Activated CD4-positive, alpha-beta T cell treated with anti-CD3 and anti-CD28 coated beads, Interleukin-2, amount 10 ng/mL, durations not matched to agents 24 days and 14 days (primary cell): ENCODE measurements at regions not wholly inside any gene's neighbourhood (a gene's known extent, or its start where the extent isn't known, plus 50 kb on each side); places are given as distances from the start of the nearest gene placed in this dataset.

Source experiments
- DNase-seq: peaks from one replicate; pipeline ENCODE4 v3.0.0; 2022
- H3K27ac Mint-ChIP-seq: one replicate; pipeline ENCODE4 v1.8.0; 2022; ENCODE audit warnings: mild to moderate bottlenecking, mixed read lengths
- H3K27me3 Mint-ChIP-seq: one replicate; pipeline ENCODE4 v1.8.0; 2022; ENCODE audit warnings: mixed read lengths
- H3K36me3 Mint-ChIP-seq: one replicate; pipeline ENCODE4 v1.8.0; 2022; ENCODE audit warnings: low read depth, mild to moderate bottlenecking, mixed read lengths
- H3K4me1 Mint-ChIP-seq: one replicate; pipeline ENCODE4 v1.8.0; 2021; ENCODE audit warnings: mixed read lengths
- H3K4me3 Mint-ChIP-seq: one replicate; pipeline ENCODE4 v1.8.0; 2022; ENCODE audit warnings: mild to moderate bottlenecking, moderate library complexity, mixed read lengths
- H3K9me3 Mint-ChIP-seq: one replicate; pipeline ENCODE4 v1.8.0; 2021; ENCODE audit warnings: mixed read lengths
- intact Hi-C: fragments of 100-400 bp; cut with micrococcal nuclease; formaldehyde crosslinking; loops from one replicate; pipeline ENCODE4 v1.15.1; 2023

- DNase-seq = peak; percentile 56
- peaks cover 10% of the 10 kb centered on the region for H3K4me1 Mint-ChIP-seq
- H3K27ac Mint-ChIP-seq = no peak overlapping the region
- H3K36me3 Mint-ChIP-seq = no peaks in the 10 kb centered on the region
- H3K27me3 Mint-ChIP-seq = peaks cover 24% of the 10 kb centered on the region
- intact Hi-C loops = loop anchor here (5.0 to 10.0 kb wide), 2 partner anchors 133 to 349 kb away; no protein-coding TSS in a partner anchor
- no peak overlapping the region for H3K4me3 Mint-ChIP-seq
- peaks cover 5% of the 10 kb centered on the region for H3K9me3 Mint-ChIP-seq
Observed at GRCh38 chr9:7403839-7404487, 395.6 kb downstream of the DMAC1 start.

DNA sequence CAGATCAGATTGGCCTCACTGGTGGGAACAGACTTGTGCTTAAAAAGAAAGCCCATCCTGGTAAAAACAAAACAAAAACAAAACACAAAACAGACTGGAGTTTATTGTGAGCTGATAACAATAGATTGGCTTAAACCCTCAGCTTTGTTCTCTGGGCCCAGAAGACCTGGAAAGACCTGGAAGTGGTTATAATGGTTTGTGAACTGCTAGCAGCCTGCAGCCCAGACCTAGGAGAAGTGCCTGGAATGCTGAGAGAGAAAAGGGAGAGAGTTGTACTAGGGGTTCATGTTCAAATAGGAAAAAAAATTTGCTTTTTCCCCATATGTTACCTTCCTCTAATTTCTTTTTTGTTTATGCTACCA, 396.6 kb downstream of the DMAC1 start:
- Mint-ChIP-seq H3K36me3 (no peaks in the 10 kb centered on the region), H3K4me1 (peaks cover 10% of the 10 kb centered on the region), H3K4me3 (no peak overlapping the region), H3K27ac (no peak overlapping the region), H3K9me3 (peaks cover 5% of the 10 kb centered on the region), H3K27me3 (peaks cover 24% of the 10 kb centered on the region)
- intact Hi-C loops = loop anchor here (5.0 to 10.0 kb wide), 2 partner anchors 134 to 348 kb away; no protein-coding TSS in a partner anchor
- DNase-seq = no peak

DNA sequence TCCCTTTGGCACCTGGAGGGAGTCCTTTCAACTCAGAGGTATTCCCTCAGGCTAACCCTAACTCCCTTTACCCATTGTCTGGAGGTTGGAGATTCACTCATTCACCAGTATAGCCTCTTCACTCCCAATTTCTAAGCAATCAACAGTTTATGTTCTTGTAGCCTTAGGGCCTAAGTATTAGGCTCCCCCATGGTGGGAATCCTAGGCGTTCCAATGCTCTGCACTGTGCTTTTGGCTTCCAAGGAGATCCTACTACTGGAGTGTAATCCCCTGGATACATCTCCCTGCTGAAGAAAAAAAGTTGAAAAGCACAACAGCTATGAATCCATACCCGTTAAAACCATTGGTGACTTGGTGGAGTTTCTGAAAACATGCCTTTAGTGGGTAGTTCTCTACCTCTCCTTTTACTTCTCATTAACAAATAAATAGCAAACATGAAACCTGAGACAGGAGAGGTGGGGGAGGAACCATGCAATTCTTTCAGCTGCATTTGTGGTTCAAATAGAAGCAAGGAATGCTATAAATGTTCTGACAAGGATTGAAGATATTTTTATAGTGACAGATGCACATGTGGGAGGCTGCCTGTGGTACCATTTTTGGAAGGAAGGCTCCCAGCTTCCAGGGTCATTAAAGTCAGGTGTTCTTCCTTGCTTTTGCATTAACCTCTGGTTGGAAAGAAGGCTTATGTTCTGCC, 397.1 kb downstream of the DMAC1 start:
- no peak overlapping the region for H3K27ac Mint-ChIP-seq
- peaks cover 5% of the 10 kb centered on the region for H3K9me3 Mint-ChIP-seq
- peaks cover 10% of the 10 kb centered on the region for H3K4me1 Mint-ChIP-seq
- no peak overlapping the region for H3K4me3 Mint-ChIP-seq
- peaks cover 24% of the 10 kb centered on the region for H3K27me3 Mint-ChIP-seq
- DNase-seq = no peak
- no peaks in the 10 kb centered on the region for H3K36me3 Mint-ChIP-seq
- intact Hi-C loops = loop anchor here (5.0 to 10.0 kb wide), 2 partner anchors 135 to 348 kb away; no protein-coding TSS in a partner anchor

DNA sequence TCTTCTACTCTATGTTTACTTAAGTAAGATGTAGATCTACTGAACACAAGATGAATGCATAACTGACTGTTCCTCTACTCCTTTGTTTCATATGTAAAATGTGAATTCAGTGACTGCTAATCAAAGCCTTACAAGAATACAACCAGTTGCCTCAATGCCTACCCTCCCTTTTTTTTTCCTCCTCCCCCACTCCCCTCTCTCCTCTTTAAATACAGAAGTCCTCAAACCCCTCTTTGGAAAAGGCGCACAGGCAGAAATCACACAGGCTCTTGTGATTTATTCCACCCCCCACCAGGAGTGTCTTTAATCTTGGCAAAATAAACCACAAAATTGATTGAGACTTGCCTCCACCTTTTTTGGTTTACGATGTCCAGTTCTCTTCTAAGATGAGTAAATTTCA, 398.5 kb downstream of the DMAC1 start:
- DNase-seq = no peak
- intact Hi-C loops = loop anchor here (5.0 to 10.0 kb wide), 2 partner anchors 136 to 346 kb away; no protein-coding TSS in a partner anchor
- Mint-ChIP-seq H3K9me3 (no peaks in the 10 kb centered on the region), H3K27ac (no peak overlapping the region), H3K4me3 (no peak overlapping the region), H3K36me3 (no peaks in the 10 kb centered on the region), H3K27me3 (peaks cover 24% of the 10 kb centered on the region), H3K4me1 (peaks cover 4% of the 10 kb centered on the region)

- H3K4me1 Mint-ChIP-seq = no peaks in the 10 kb centered on the region
- H3K36me3 Mint-ChIP-seq = no peaks in the 10 kb centered on the region
- no peak overlapping the region for H3K4me3 Mint-ChIP-seq
- H3K9me3 Mint-ChIP-seq = no peaks in the 10 kb centered on the region
- H3K27me3 Mint-ChIP-seq = no peaks in the 10 kb centered on the region
- DNase-seq = no peak
- intact Hi-C loops = no loop called here
- H3K27ac Mint-ChIP-seq = no peak overlapping the region
Observed at GRCh38 chr9:7394002-7394774, 405.4 kb downstream of the DMAC1 start.

GRCh38 chr9:7392148-7392547, 407.4 kb downstream of the DMAC1 start:
- no peak for DNase-seq
- intact Hi-C loops = no loop called here
- Mint-ChIP-seq H3K4me3 (no peak overlapping the region), H3K36me3 (no peaks in the 10 kb centered on the region), H3K27me3 (no peaks in the 10 kb centered on the region), H3K4me1 (no peaks in the 10 kb centered on the region), H3K27ac (no peak overlapping the region), H3K9me3 (no peaks in the 10 kb centered on the region)

- H3K27me3 Mint-ChIP-seq = no peaks in the 10 kb centered on the region
- DNase-seq = no peak
- H3K4me3 Mint-ChIP-seq = no peak overlapping the region
- no peaks in the 10 kb centered on the region for H3K4me1 Mint-ChIP-seq
- H3K27ac Mint-ChIP-seq = no peak overlapping the region
- no peaks in the 10 kb centered on the region for H3K36me3 Mint-ChIP-seq
- intact Hi-C loops = no loop called here
- no peaks in the 10 kb centered on the region for H3K9me3 Mint-ChIP-seq
Observed at GRCh38 chr9:7388755-7389154, 410.8 kb downstream of the DMAC1 start.

- Mint-ChIP-seq H3K9me3 (no peaks in the 10 kb centered on the region), H3K36me3 (no peaks in the 10 kb centered on the region), H3K27me3 (no peaks in the 10 kb centered on the region), H3K4me1 (no peaks in the 10 kb centered on the region), H3K4me3 (no peak overlapping the region), H3K27ac (no peak overlapping the region)
- intact Hi-C loops = no loop called here
- DNase-seq = no peak
Observed at GRCh38 chr9:7387840-7388239, 411.7 kb downstream of the DMAC1 start.

DNA sequence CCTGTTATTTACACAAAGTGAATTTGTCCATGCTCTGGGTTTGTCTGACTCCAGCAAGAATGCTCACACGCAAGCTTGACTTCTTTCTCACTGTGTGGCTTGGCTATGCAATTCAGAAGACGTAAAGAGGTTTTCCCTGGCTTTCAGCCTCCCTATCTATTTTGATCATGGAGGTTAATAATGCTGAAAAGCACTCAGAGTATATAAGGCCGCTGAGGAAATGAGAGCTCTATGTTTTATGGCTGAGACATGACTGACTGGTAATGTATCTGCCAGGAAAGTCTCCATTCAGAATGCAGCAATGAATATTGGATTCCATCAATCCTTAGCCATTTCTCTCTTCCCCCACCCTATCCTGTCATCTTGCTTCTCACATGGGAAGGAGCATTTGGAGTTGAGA, 417.3 kb downstream of the DMAC1 start:
- Mint-ChIP-seq H3K9me3 (no peaks in the 10 kb centered on the region), H3K27ac (no peak overlapping the region), H3K4me1 (no peaks in the 10 kb centered on the region), H3K27me3 (peaks cover 2% of the 10 kb centered on the region), H3K36me3 (no peaks in the 10 kb centered on the region), H3K4me3 (no peak overlapping the region)
- DNase-seq = no peak
- intact Hi-C loops = no loop called here

DNA sequence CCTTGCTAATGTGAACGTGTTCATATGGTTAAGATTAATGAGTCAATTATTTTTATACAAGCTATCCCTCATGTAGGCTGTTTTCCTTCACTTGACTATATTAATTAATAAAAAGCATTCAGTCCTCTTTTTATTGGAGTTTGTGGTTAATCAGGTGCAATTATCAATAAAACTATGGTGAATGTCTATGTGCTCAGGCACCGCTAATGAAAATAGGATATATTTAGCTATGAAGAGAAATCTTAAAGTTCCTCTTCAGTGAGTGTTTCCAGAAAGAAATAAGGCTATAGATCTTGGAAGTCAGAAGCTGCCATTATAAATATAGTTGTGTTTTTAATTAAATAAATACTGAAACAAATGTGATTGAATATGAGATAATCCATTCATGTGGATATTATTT, 422.1 kb downstream of the DMAC1 start:
- intact Hi-C loops = no loop called here
- peaks cover 5% of the 10 kb centered on the region for H3K27me3 Mint-ChIP-seq
- no peak overlapping the region for H3K27ac Mint-ChIP-seq
- no peaks in the 10 kb centered on the region for H3K9me3 Mint-ChIP-seq
- H3K4me1 Mint-ChIP-seq = no peaks in the 10 kb centered on the region
- DNase-seq = no peak
- H3K36me3 Mint-ChIP-seq = no peaks in the 10 kb centered on the region
- H3K4me3 Mint-ChIP-seq = no peak overlapping the region

DNA sequence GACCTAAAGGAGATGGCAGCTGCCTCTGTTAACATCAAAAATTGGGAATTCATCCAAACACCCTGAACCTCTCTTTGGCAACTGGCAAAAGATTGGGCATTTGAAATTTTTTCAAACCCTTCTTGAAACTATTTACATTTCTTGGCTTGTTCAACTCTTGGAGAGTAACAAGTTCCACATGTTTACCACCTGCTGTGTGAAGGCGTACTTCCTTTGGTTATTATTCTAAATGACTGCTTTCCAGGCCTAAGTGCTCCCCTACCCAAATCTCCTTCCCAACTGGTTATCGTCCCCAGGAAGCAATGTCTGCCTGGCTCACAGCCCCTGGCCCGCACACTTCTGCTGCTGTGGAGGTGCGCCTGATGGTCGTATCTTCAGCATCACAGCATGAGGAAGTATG, 422.7 kb downstream of the DMAC1 start:
- intact Hi-C loops = no loop called here

GRCh38 chr9:7376213-7376612, 423.4 kb downstream of the DMAC1 start:
- Mint-ChIP-seq H3K9me3 (no peaks in the 10 kb centered on the region), H3K36me3 (no peaks in the 10 kb centered on the region), H3K4me1 (no peaks in the 10 kb centered on the region), H3K4me3 (no peak overlapping the region), H3K27ac (no peak overlapping the region), H3K27me3 (peaks cover 2% of the 10 kb centered on the region)
- DNase-seq = no peak
- intact Hi-C loops = no loop called here

More for the DNA sequence above, 422.7 kb downstream of the DMAC1 start:
- H3K27ac Mint-ChIP-seq = no peak overlapping the region
- no peaks in the 10 kb centered on the region for H3K4me1 Mint-ChIP-seq
- H3K36me3 Mint-ChIP-seq = no peaks in the 10 kb centered on the region
- peaks cover 2% of the 10 kb centered on the region for H3K27me3 Mint-ChIP-seq
- H3K4me3 Mint-ChIP-seq = no peak overlapping the region
- DNase-seq = no peak
- no peaks in the 10 kb centered on the region for H3K9me3 Mint-ChIP-seq

GRCh38 chr9:7375013-7375511, 424.5 kb downstream of the DMAC1 start:
- no peak for DNase-seq
- no peaks in the 10 kb centered on the region for H3K36me3 Mint-ChIP-seq
- no peaks in the 10 kb centered on the region for H3K4me1 Mint-ChIP-seq
- intact Hi-C loops = no loop called here
- H3K4me3 Mint-ChIP-seq = no peak overlapping the region
- H3K27ac Mint-ChIP-seq = no peak overlapping the region
- no peaks in the 10 kb centered on the region for H3K9me3 Mint-ChIP-seq
- peaks cover 2% of the 10 kb centered on the region for H3K27me3 Mint-ChIP-seq

DNA sequence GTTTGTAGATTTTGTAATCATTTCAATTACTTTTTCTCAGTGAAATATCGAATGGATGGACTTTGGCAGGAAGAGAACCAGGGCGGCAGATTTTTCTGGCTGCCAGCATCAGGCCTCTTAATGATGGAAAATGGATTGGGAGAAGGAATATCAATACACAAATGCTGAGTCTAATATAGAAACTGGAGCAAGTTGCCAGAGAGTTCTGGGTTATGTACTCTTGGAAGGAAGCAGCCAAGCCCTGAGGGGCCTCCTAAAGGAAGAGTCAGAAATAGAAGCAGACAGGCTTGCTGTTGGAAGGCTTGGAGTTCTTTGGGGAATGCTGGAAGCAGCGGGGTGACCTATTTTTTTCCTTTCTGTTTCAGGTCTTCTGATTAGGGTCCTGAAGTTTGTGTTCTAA, 428.6 kb downstream of the DMAC1 start:
- Mint-ChIP-seq H3K27ac (no peak overlapping the region), H3K9me3 (no peaks in the 10 kb centered on the region)

More for the DNA sequence above, 428.6 kb downstream of the DMAC1 start:
- intact Hi-C loops = no loop called here
- no peak overlapping the region for H3K4me3 Mint-ChIP-seq
- H3K4me1 Mint-ChIP-seq = no peaks in the 10 kb centered on the region
- H3K36me3 Mint-ChIP-seq = no peaks in the 10 kb centered on the region
- DNase-seq = no peak
- peaks cover 2% of the 10 kb centered on the region for H3K27me3 Mint-ChIP-seq
